GM12892 (cell line): ENCODE measurements at regions not wholly inside any gene's neighbourhood (a gene's known extent, or its start where the extent isn't known, plus 50 kb on each side); places are given as distances from the start of the nearest gene placed in this dataset.
"Not testable (repeated sequence)": the region's sequence is repeated elsewhere in the genome, so short reads cannot be mapped to it uniquely, and the experiment has no call there.

ENCODE experiments used
- DNase-seq: peaks from one replicate; pipeline ENCODE4 v3.0.0; 2011; ENCODE audit not compliant: insufficient read length
- FAIRE-seq: peaks from 2 replicates; lab custom pipeline; 2011; peaks lifted over from hg19 to GRCh38; lab: Jason Lieb, UNC
- POLR2A ChIP-seq: IDR thresholded peaks from 2 replicates; pipeline ENCODE4 v1.6.1; 2011; ENCODE audit warnings: low read depth, low read length, control low read depth
- POLR2AphosphoS5 ChIP-seq: IDR thresholded peaks from 2 replicates; pipeline ENCODE4 v1.6.1; 2011; ENCODE audit warnings: low read depth, low read length, control low read depth
- TAF1 ChIP-seq: IDR thresholded peaks from 2 replicates; pipeline ENCODE4 v1.6.1; 2011; ENCODE audit warnings: low read depth, mild to moderate bottlenecking, control low read depth, low read length, borderline replicate concordance

DNA sequence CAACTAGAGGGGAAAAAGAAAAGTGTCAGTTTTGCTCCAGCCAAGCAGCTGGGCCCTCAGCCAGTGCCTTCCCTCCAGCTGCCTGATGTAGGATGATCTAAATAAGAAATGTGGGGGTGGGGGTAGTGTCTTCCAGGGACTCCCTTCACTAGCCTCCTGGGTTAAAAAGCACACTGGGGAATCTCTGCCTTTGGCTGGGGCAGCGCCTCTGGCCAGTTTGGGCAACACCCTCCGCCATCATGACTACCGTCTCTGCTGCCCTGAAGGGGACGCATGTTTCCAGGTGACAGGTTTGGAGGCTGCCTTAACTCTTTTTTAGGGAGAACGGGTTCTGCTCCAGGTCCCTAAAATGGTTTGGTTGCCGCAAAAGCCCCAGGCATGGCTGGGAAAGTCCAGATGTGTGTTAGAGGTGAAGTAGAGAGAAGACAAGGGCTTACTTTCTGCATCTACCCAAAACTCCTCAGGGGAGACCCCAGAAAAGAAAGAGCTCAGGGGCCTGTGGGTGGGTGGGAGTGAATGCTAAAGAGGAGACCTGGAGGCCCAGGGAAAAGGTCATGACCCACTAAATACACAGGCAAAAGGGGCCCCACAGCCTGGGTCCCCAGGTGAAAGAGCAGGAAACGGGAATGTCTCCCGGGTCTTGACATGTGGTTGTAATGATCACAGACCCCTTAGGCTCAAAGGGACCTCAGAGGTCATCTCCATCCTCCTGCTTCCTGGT is 132.8 kb upstream of the CCND2 start:
- DNase-seq (no peak), FAIRE-seq (peak; percentile 69)
- TF ChIP-seq POLR2A (no peak), TAF1 (no peak), POLR2AphosphoS5 (no peak)

DNA sequence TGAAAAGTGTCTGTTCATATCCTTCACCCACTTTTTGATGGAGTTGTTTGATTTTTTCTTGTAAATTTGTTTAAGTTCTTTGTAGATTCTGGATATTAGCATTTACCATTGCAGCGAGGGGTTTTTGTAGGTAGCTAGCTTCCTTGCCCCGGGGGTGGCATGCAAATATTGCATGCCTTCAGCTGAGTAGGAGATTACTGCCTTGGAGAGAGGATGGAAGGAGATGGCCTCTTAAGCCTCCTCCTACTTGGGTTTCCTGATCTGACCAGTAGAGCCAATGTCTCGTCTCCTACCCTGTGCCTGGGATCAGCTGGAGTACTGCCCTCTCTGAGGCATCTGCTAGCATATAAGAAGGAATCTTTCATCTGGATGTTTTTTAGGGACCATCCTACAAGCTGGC is 134.4 kb upstream of the CCND2 start:
- no peak for TF ChIP-seq TAF1
- no peak for TF ChIP-seq POLR2AphosphoS5
- no peak for TF ChIP-seq POLR2A
- DNase-seq (no peak), FAIRE-seq (peak; percentile 9)

DNA sequence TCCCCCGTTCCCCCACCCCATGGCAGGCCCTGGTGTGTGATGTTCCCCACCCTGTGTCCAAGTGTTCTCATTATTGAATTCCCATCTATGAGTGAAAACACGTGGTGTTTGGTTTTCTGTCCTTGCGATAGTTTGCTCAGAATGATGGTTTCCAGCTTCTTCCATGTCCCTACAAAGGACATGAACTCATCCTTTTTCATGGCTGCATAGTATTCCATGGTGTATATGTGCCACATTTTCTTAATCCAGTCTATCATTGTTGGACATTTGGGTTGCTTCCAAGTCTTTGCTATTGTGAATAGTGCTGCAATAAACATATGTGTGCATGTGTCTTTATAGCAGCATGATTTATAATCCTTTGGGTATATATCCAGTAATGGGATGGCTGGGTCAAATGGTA is 135.0 kb upstream of the CCND2 start:
- DNase-seq, FAIRE-seq: not testable (repeated sequence)

DNA sequence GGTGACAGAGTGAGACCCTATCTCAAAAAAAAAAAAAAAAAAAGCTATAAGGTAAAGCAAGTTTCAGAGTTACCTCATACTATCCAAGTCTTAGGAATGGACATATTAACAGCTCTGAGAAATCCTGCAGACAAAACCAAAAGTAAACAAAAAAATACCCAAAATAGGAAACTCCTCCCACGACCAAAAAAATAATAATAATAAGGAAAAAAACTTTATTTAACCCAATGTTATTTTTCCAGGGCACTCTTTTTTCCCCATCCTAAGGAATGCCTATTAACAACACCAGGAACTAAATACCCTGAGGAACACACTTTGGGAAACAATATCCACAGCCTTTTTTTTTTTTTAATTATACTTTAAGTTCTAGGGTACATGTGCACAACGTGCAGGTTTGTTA is 135.5 kb upstream of the CCND2 start:
- TF ChIP-seq POLR2A (no peak), POLR2AphosphoS5 (no peak), TAF1 (no peak)
- DNase-seq (no peak), FAIRE-seq (no peak)

DNA sequence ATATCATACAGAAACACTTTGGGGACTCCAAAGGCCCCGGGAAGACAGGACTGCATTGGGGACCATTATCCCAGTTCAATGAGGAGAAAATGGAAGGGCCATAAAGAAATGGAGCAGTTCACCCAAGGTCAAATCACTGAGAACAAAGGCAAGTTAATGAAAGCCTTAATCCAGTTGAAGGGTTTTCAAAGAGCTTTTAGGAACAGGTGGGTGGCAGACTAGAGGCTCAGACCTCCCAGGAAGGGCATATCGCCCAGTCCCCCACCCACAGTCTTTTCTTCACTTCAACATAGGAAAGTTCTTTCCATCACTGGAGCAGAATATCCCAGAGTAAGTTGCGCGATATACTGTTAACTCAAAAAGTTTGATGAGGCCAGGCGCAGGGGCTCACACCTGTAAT is 136.1 kb upstream of the CCND2 start:
- TF ChIP-seq POLR2A (no peak), POLR2AphosphoS5 (no peak), TAF1 (no peak)
- FAIRE-seq: peak; percentile 5
- no peak for DNase-seq

DNA sequence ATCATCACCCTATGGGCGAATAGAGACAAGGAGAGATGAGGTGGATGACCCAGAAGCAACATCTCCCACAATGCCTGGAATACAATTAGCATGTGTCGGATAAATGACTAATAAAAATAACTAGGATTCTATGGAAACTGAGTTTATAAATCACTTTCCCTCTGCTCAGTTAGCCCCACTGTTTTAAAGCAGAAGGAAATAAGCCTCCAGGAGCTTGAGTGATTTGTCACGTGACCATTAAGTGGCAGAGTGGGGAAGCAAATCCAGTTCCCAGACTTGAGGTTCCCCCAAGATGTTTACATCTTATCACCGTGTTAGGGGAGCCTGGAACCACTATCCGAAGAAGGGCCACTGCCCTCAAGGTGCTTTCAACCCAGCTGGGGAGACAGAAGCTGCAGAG is 136.5 kb upstream of the CCND2 start:
- no peak for TF ChIP-seq TAF1
- no peak for TF ChIP-seq POLR2A
- no peak for TF ChIP-seq POLR2AphosphoS5
- FAIRE-seq (no peak), DNase-seq (no peak)

DNA sequence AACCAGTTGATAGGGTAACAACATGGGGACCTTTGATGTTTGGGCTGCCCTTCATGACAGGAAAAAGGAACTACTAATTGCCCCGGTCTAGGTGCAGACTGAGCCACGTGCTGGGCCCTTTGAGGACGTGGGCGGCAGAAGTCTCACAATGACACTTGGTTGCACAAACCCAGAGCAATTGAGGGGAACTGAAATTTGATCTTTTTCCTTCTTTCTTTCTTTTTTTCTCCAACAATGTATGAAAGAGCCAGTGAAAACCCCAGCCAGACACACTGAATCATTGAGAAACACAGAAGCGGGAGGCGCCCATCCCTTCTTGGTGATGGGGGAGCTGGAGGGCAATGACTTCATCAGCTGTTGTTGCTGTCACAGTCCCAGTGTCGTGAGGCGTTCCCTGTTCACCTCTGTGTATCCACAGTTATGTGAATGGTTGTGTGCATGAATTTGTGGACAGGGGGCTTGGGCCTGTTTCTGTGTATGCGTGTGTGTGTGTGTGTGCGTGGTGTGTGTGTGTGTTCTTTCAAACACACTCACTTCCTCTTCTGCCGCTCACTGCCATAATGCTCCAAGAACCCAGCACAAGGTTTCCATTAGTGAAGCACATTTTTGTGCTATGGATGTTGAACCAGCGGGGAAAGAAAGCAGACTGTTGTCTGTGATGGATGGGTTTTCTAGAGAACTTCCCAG is 137.5 kb upstream of the CCND2 start:
- peak; percentile 52 for DNase-seq
- TF ChIP-seq POLR2A: peak; percentile 32; the same call in 1 of the 2 replicates
- no peak for TF ChIP-seq TAF1
- TF ChIP-seq POLR2AphosphoS5: 0 out of 2 replicates have a peak, but pooled peaks have one; percentile 22
- peak; percentile 94 for FAIRE-seq

DNA sequence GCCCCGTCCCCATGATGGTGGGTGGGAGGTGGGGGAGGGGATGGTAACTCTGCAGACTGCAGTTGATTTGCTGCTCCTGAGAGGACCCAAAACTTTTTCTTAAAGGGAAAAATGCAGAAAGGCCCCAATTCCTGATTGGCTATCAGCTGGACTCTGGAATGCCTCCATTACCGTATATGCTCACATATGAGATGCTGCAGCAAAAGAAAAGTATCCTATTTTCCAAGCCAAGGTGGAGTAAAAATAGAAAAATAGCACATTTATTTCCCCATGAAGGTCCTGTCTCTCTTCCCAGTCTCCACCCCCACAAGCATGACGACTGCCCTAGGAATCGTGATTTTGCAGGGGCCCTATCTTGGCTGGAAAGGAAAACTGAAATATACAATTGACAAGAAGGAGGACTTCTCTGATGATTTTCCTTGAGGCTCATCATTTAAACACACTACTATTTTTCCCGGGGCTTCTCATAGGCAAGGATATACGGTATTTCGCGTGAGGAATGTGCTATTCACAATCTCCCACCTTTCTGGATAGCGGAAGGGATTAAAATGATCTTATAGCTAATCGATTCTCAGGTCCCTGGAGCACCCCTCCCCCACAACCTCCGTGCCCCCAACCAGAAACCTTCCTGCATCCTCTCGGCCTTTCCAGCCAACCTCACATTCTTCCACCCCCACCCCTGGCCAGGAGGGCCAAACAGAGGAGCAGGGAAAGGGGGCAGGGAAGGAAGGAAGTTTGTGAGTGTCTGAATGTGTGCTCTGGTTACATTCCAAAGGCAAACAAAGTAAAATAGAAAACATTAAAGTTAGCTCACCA is 138.9 kb upstream of the CCND2 start:
- FAIRE-seq (peak; percentile 38), DNase-seq (no peak)
- TF ChIP-seq POLR2A (no peak), TAF1 (no peak), POLR2AphosphoS5 (no peak)

DNA sequence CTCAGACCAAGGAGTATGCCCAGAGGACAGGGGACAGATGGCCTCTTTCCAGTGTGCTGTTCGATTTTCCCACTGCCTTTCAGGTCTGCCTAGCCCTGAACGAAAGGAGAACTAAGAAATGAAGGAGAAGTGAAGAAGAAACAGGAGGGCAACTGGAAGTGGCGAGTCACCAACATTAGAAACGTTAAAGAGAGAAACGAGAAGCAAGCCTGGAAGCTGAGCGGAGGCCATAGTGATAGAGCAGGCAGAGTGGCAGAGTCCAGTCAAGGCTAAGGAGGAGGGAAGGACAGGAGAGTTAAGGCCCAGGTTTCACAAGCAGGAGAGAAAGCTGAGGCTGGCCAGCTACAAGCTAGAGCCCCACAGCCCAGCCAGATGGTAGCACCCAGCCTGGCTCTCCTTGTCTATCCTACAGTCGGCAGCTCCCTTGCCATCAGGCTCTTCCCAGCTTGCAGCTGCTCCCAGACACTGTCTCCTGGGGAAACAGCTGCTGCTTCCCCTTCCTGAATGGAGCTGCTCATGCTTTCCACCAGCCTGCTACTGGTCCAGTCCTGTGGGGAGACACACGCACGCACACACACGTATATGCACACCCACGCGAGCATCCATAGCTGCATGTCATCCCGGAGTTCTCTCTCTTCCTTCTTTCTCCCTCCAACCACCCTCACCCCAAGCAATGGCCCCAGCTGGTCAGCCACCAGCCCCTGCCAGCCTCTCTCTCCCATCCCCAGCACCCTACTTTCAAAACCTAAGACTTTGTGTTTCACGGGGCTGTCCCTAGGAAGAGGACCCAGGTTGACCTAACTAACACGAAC is 139.7 kb upstream of the CCND2 start:
- DNase-seq: no peak
- peak; percentile 61 for FAIRE-seq
- TF ChIP-seq POLR2AphosphoS5 (no peak), POLR2A (no peak), TAF1 (no peak)

DNA sequence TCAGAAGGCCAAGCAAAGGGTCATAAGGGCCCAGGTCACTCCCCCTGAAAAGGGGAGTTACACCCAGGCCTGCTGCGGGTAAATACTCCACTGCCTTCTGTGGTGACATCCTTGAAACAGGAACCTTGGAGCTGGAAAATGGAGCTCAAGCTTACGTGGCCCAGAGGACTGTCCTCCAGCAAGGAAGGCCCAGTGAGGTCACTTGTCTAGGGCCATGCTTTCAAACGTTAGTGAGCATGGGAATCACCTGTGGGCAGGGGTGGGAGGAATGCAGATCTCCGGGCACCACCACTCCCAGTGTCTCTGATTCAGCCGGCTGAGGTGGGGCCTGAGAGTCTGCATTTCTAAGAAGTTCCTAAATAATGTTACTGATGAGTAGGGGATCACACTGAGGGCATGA is 140.5 kb upstream of the CCND2 start:
- no peak for TF ChIP-seq TAF1
- TF ChIP-seq POLR2AphosphoS5: no peak
- no peak for TF ChIP-seq POLR2A
- FAIRE-seq: no peak
- DNase-seq: no peak

DNA sequence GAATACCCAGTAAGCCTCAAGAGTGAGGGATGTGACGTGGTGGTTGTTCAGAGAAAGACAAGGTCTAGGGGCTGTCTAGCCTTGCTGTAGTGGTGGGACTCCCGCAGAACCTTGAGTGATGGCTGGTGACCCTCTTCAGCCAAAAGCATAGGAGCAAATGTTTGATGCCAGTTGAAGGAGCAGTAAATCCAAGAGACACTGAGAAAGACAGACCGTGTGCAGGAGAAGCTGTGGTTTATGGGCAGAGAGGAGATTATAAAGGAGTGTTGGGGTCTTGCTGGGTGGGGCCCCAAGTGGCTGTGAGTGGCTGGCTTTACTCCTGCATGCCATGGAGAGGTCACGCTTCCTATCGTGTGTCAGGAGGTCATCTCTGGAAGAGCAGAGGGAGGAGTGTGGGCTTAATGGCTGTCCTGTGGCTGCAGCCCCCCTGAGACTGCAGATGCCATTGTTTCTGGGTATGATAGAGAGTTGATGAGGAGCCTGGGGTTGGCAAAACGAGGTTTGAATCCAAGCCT is 152.0 kb upstream of the CCND2 start:
- DNase-seq (no peak), FAIRE-seq (no peak)
- TF ChIP-seq TAF1 (no peak), POLR2AphosphoS5 (no peak), POLR2A (no peak)

DNA sequence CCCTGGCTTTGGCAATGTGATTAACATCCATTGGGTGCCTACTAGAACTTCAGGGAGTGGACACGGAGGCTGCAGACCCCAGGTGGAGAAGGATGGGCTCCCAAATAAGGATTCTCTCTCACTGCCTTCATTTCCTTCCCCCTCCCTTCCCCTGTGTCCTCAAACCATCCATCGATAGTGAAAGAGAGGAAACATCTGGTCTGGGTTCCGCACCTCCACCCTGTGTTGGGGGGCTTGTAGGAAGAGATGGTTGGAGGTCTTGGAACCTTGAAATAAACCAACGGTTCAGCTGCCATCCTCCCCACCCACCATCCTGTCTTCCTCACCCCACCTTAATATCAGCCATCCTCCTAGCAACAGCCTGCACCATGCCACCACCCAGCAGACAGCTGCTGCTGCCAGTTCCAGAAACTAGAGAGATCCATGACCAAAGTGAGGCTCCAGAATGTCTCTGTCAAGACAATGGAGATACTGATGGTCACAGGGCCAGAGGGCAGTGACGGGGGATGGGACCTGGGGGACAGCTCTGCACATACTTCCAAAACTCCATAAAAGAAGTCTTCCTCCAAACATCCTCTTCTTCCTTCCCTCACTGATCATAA is 153.1 kb upstream of the CCND2 start:
- DNase-seq (no peak), FAIRE-seq (no peak)
- TF ChIP-seq TAF1: no peak
- no peak for TF ChIP-seq POLR2A
- no peak for TF ChIP-seq POLR2AphosphoS5
